ENCODE measurements at regions not wholly inside any gene's neighbourhood (a gene's known extent, or its start where the extent isn't known, plus 50 kb on each side); places are given as distances from the start of the nearest gene placed in this dataset.
A peak's percentile ranks its signal among the peaks of the same experiment; 100 is the strongest.
"Not testable (repeated sequence)": the region's sequence is repeated elsewhere in the genome, so short reads cannot be mapped to it uniquely, and the experiment has no call there.

- DNase-seq (ENCODE audit: low read depth) = no peak
These were observed 53.1 kb upstream of the WNT4 start for GRCh38 chr1:22196041-22196440.

GRCh38 chr1:22196641-22197040 lies 53.7 kb upstream of the WNT4 start:
- in situ Hi-C loops (cut with HindIII; ENCODE audit: low pct_unique_long_range_greater_than_20kb, low sequenced_read_pairs) = no loop called here
- DNase-seq (ENCODE audit: low read depth) = no peak

More at GRCh38 chr1:22196041-22196440, 53.1 kb upstream of the WNT4 start:
- in situ Hi-C loops (cut with HindIII; ENCODE audit: low pct_unique_long_range_greater_than_20kb, low sequenced_read_pairs) = no loop called here

GRCh38 chr1:22197644-22198043 lies 54.7 kb upstream of the WNT4 start:
- DNase-seq (ENCODE audit: low read depth) = no peak
- in situ Hi-C loops (cut with HindIII; ENCODE audit: low pct_unique_long_range_greater_than_20kb, low sequenced_read_pairs) = no loop called here

GRCh38 chr1:22201023-22201422 lies 58.1 kb upstream of the WNT4 start:
- in situ Hi-C loops (cut with HindIII; ENCODE audit: low pct_unique_long_range_greater_than_20kb, low sequenced_read_pairs) = no loop called here
- DNase-seq (ENCODE audit: low read depth) = no peak

GRCh38 chr1:22203335-22203734 lies 60.4 kb upstream of the WNT4 start:
- in situ Hi-C loops (cut with HindIII; ENCODE audit: low pct_unique_long_range_greater_than_20kb, low sequenced_read_pairs) = no loop called here
- DNase-seq (ENCODE audit: low read depth) = no peak

- in situ Hi-C loops (cut with HindIII; ENCODE audit: low pct_unique_long_range_greater_than_20kb, low sequenced_read_pairs) = no loop called here
These were observed 61.4 kb upstream of the WNT4 start for GRCh38 chr1:22204057-22204840.

GRCh38 chr1:22204989-22205913 lies 62.4 kb upstream of the WNT4 start:
- DNase-seq (ENCODE audit: low read depth) = peak; percentile 7

More at GRCh38 chr1:22204057-22204840, 61.4 kb upstream of the WNT4 start:
- no peak for DNase-seq (ENCODE audit: low read depth)

GRCh38 chr1:22206551-22207125 lies 63.7 kb upstream of the WNT4 start:
- no peak for DNase-seq (ENCODE audit: low read depth)
- in situ Hi-C loops (cut with HindIII; ENCODE audit: low pct_unique_long_range_greater_than_20kb, low sequenced_read_pairs) = no loop called here

More at GRCh38 chr1:22204989-22205913, 62.4 kb upstream of the WNT4 start:
- in situ Hi-C loops (cut with HindIII; ENCODE audit: low pct_unique_long_range_greater_than_20kb, low sequenced_read_pairs) = no loop called here

- in situ Hi-C loops (cut with HindIII; ENCODE audit: low pct_unique_long_range_greater_than_20kb, low sequenced_read_pairs) = no loop called here
- DNase-seq (ENCODE audit: low read depth) = no peak
These were observed 64.8 kb upstream of the WNT4 start for GRCh38 chr1:22207511-22208267.

GRCh38 chr1:22208268-22208972 lies 65.5 kb upstream of the WNT4 start:
- in situ Hi-C loops (cut with HindIII; ENCODE audit: low pct_unique_long_range_greater_than_20kb, low sequenced_read_pairs) = no loop called here
- no peak for DNase-seq (ENCODE audit: low read depth)

GRCh38 chr1:22208973-22209378 lies 66.1 kb upstream of the WNT4 start:
- DNase-seq (ENCODE audit: low read depth) = no peak
- in situ Hi-C loops (cut with HindIII; ENCODE audit: low pct_unique_long_range_greater_than_20kb, low sequenced_read_pairs) = no loop called here

- DNase-seq (ENCODE audit: low read depth) = no peak
- in situ Hi-C loops (cut with HindIII; ENCODE audit: low pct_unique_long_range_greater_than_20kb, low sequenced_read_pairs) = no loop called here
These were observed 67.3 kb upstream of the WNT4 start for GRCh38 chr1:22210176-22210575.

- in situ Hi-C loops (cut with HindIII; ENCODE audit: low pct_unique_long_range_greater_than_20kb, low sequenced_read_pairs) = no loop called here
- DNase-seq (ENCODE audit: low read depth) = no peak
These were observed 67.7 kb upstream of the WNT4 start for GRCh38 chr1:22210636-22211035.

GRCh38 chr1:22211459-22211858 lies 68.6 kb upstream of the WNT4 start:
- in situ Hi-C loops (cut with HindIII; ENCODE audit: low pct_unique_long_range_greater_than_20kb, low sequenced_read_pairs) = not testable (repeated sequence)

GRCh38 chr1:22212400-22213233 lies 69.7 kb upstream of the WNT4 start:
- in situ Hi-C loops (cut with HindIII; ENCODE audit: low pct_unique_long_range_greater_than_20kb, low sequenced_read_pairs) = no loop called here

More at GRCh38 chr1:22211459-22211858, 68.6 kb upstream of the WNT4 start:
- DNase-seq (ENCODE audit: low read depth) = not testable (repeated sequence)

GRCh38 chr1:22216210-22216883 lies 73.5 kb upstream of the WNT4 start:
- in situ Hi-C loops (cut with HindIII; ENCODE audit: low pct_unique_long_range_greater_than_20kb, low sequenced_read_pairs) = no loop called here
- DNase-seq (ENCODE audit: low read depth) = no peak

More at GRCh38 chr1:22212400-22213233, 69.7 kb upstream of the WNT4 start:
- DNase-seq (ENCODE audit: low read depth) = no peak
